Ishikawa (cell line): ENCODE measurements at regions not wholly inside any gene's neighbourhood (a gene's known extent, or its start where the extent isn't known, plus 50 kb on each side); places are given as distances from the start of the nearest gene placed in this dataset.

Experiments used
- CEBPB ChIP-seq: IDR thresholded peaks from 2 replicates; pipeline ENCODE4 v1.6.1; 2012
- CREB1 ChIP-seq: IDR thresholded peaks from 2 replicates; pipeline ENCODE4 v1.6.1; 2012; ENCODE audit warnings: low read depth
- EGR1 ChIP-seq: IDR thresholded peaks from 2 replicates; pipeline ENCODE4 v1.6.1; 2012
- EP300 ChIP-seq: IDR thresholded peaks from 2 replicates; pipeline ENCODE4 v1.6.1; 2012; ENCODE audit warnings: borderline replicate concordance
- MAX ChIP-seq: IDR thresholded peaks from 2 replicates; pipeline ENCODE4 v1.6.1; 2012
- NFIC ChIP-seq: IDR thresholded peaks from 2 replicates; pipeline ENCODE4 v1.6.1; 2012
- RAD21 ChIP-seq: IDR thresholded peaks from 2 replicates; pipeline ENCODE4 v1.6.1; 2012; ENCODE audit warnings: low read depth
- REST ChIP-seq: IDR thresholded peaks from 2 replicates; pipeline ENCODE4 v1.6.1; 2012; ENCODE audit warnings: low read depth, mild to moderate bottlenecking
- TAF1 ChIP-seq: IDR thresholded peaks from 2 replicates; pipeline ENCODE4 v1.6.1; 2012; ENCODE audit warnings: low read depth, mild to moderate bottlenecking
- TCF12 ChIP-seq: IDR thresholded peaks from 2 replicates; pipeline ENCODE4 v1.6.1; 2012; ENCODE audit warnings: low read depth
- TEAD4 ChIP-seq: IDR thresholded peaks from 2 replicates; pipeline ENCODE4 v1.6.1; 2012
- USF1 ChIP-seq: IDR thresholded peaks from 2 replicates; pipeline ENCODE4 v1.6.1; 2012
- YY1 ChIP-seq: IDR thresholded peaks from 2 replicates; pipeline ENCODE4 v1.6.1; 2012; ENCODE audit warnings: low read depth
- ZBTB7A ChIP-seq: IDR thresholded peaks from 2 replicates; pipeline ENCODE4 v1.6.1; 2012; ENCODE audit warnings: low read depth

GRCh38 chr4:124329134-124329533, 383.4 kb downstream of the ANKRD50 start:
- TF ChIP-seq MAX (no peak), CEBPB (no peak), TCF12 (no peak), CREB1 (no peak), REST (no peak), RAD21 (no peak), TEAD4 (no peak), YY1 (no peak), EP300 (no peak), TAF1 (no peak), EGR1 (no peak), ZBTB7A (no peak), USF1 (no peak), NFIC (no peak)
